Hypothalamus (tissue), 51 donors: ENCODE measurements at regions not wholly inside any gene's neighbourhood (a gene's known extent, or its start where the extent isn't known, plus 50 kb on each side); places are given as distances from the start of the nearest gene placed in this dataset.

ENCODE experiments used
- DNase-seq, 51 donors: peaks; one replicate each; lab custom pipeline; 2025; lab: John Stamatoyannopoulos, UW

DNA sequence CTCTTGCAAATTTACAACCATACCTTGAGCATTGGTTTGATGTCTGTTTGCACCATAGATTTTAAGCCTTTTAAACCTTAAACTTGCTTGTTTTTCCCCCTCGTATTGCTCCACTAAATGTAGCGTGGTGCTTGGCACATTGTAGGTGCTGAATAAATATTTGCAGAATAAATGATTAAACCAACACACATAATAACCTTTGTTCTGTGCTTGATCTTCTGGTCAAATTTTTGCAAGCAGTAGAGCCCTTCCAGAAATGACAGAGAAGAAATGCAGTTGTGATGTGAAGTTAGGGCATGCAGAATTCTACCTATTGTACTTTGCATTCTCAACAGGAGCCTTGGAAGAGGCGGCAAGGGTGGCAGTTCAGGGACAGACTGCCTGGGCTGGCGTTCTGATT lies 394.4 kb upstream of the TBX3 start:
- no peak for DNase-seq

DNA sequence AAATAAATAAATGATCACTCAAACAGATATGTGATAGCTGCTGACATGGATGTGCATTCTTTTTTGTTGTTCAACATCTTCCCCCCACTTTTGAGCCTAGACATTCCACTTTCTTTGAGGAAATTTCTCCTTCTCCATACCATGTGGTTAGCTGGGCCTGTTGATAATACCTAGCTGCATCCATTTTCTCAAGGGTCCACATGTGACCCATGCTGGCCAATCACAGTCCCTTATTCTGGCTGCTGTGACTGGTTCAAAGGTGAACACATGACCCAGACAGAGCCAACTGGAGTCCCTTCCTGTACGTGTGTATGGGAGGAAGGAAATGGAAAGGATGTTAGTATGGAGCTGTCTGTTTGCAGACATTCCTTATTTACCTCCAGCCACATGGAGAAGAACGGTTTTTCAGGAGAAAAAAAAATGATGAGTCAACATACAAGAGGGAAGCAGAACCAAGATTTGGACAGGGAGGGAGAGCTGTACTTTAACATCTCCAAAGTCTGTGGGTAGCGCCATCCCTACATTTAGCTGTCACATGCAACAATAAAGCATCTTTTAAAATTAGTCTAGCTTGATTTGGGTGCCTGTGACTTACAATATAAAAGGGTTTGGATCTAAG lies 391.7 kb upstream of the TBX3 start:
- DNase-seq, result no peak

DNA sequence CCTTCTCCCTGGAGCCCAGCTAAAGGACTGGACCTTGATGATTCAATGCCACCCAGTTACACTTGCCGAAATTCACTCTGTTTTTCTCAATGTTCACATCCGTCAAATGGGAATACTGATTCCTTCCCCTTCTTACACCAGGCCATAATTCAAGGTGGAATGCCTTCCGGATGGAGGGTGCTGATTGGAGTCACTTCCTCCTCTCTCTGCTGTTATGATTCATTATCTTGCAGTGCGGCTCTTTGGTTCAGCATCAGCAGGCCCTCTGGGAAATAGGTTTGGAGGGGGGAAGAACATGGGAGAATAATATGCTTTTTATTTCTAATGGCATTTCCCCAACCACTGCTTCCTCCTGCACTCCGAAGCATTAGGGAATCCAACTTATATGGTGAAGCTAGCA lies 390.6 kb upstream of the TBX3 start:
- DNase-seq, result no peak

DNA sequence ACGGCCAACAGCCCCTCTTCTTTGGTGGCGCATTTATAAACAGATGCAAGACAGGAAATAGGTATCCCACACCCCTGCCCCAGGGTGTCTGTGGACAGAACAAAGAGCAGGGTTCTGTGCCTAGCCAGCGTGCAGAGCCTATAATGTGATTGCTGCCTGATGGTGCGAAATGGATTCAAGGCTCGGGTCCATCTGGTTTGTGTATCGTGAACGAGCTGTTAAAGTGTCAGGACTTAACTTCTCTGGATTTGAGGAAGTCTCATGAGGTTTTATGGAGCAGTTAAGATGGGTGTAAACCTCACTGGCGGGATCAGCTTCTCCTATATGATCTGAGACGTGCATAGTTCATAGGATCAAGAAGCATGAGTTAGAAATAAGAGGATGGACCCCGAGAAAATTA lies 388.7 kb upstream of the TBX3 start:
- DNase-seq, result no peak

DNA sequence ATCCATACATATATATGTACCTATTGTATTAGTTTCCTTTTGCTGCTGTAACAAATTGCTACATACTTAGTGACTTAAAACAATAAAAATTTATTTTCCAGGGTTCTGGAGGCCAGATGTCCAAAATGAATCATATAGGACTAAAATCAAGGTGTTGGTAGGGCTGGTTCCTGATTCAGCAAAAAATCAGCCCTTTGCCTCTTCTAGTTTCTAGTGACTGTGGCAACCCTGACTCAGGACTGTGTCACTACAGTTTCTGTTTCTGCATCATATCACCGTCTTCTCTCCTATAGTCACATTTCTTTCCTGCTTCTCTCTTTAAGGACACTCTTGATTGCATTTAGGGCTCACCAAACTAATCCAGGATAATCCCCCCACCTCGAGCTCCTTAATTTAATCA lies 386.3 kb upstream of the TBX3 start:
- DNase-seq, result no peak

DNA sequence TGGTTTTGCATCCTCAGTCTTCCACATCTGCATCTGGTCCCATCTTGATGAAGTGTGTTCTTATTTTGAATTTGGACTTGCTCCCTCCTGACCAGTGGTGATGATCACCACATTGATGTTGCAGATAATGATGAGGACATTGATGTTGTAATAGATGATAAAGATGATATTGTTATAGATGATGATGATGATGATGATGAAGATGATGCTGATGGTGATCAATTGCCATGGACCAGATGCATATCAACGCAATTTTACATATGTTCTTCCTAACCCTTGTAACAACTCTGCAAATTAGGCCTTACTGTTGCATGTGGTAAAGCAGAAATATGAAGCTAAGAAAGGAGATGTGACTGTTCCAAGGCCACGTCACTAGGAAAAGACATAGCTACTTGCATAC lies 380.3 kb upstream of the TBX3 start:
- no peak for DNase-seq

DNA sequence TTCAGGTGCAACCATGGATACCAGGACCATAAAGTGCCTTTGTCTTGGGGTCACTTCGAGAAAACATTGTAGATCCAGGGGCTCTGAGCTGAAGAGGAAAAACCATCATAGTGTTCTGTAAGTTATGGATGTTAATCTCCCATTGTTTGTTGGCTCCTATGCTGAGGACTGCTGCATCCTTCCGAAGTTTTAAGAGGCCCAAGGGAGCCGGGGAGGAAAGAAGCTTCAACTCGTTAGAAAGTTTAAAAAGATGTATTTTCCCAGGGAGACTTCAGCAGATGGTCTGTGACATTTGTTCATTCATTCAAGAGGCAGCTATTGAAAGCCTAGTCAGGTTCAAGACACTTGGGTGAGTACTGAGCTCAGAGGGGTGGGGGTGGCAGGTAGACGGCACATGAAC lies 378.8 kb upstream of the TBX3 start:
- DNase-seq, result no peak

DNA sequence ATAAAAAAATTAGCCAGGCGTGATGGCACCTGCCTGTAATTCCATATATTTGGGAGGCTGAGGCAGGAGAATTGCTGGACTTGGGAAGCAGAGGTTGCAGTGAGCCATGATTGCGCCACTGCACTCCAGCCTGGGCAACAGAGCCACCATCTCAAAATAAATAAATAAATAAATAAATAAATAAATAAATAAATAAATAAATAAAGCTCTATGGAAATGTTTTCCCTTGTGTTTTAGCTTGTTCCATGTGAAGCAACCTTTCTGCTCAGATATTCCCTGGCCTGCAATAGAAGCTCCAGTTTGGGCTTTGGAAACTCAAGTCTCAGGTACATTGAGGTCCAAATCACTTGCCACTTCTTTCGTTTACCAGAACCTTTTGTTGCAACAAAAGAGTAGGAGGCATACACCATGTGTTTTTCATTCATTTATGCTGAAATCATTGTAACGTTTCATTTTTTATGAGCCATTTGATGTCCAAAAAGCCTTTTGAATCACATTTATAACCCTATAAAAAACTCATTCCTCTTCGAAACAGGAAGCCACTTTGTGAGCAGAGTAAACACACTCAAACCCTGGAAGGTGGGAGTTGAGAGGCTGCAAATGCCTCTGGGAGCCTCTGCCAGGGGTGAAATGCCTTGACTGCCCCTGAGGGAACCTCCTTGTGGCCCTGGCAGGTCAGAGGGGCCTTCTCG lies 376.6 kb upstream of the TBX3 start:
- no peak for DNase-seq

DNA sequence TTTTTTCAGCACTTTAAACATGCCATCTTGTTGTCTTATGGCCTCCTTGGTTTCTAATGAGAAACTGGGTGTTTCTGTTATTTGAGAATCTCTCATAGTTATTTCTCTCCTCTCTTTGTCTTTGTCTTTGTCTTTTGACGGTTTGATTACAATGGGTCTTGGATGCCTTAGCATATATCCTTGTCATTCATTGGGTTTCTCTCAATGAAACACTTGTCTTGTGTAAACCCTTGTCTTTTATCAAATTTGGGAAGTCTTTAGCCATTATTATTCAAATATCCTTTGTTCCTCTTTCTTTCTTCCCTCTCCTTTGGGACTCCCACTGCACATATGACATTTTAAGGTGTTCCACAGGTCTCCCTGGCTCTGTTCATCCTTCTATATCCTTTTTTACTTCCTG lies 373.5 kb upstream of the TBX3 start:
- DNase-seq, result no peak

DNA sequence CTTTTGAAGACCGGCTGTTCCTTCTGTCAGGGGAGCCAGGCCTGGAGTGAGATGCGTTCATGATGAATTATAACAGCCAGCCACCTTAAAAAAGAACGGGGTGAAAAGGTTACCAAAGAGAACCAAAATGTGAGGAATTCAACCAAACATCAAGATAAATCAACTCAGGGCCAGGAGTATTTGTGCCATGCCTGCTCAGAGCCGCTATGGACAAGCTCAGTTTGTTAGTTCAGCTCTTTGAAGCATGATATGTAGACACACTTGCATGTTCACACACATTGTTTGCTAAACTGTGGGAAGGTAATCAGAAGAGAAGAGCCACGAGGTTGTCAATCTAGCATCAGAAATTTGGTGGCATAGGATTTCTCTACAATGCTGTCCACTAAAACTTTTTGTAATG lies 367.4 kb upstream of the TBX3 start:
- no peak for DNase-seq

DNA sequence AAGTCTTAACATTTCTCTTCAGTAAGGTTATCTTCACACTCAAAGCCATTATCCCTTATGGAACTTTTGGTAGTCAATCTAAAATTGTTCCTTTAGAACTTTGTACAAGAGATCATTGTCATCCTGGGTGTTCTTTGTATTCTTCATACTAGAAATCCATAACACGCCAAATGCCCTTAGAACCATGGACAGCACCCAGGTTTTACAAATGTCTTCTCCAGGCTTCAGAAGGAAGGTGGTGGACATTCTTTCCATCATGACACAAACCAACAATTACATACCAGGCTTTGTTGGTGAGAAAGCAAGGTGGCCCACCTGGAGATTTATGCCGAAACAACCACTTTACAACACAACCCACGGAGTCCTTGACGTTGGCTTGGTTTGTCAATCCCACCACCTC lies 365.6 kb upstream of the TBX3 start:
- no peak for DNase-seq

DNA sequence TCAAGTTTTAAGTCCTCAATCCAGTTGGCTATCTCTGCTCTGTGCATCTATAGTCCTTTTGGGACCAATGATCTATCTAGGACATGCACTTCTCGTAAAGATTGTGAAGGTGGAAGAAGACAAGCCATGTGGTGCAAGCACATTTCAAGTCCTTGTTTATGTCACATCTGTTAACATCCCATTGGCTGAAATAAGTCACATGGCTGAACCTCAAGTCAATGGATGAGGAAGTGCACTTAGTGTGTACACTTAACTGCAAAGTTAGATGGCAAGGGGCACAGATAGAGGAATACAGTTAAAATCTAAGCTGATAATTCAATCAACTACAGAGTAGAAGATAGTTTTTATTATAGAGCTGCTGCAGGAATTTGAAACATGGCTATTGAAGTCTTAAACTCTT lies 362.8 kb upstream of the TBX3 start:
- no peak for DNase-seq

DNA sequence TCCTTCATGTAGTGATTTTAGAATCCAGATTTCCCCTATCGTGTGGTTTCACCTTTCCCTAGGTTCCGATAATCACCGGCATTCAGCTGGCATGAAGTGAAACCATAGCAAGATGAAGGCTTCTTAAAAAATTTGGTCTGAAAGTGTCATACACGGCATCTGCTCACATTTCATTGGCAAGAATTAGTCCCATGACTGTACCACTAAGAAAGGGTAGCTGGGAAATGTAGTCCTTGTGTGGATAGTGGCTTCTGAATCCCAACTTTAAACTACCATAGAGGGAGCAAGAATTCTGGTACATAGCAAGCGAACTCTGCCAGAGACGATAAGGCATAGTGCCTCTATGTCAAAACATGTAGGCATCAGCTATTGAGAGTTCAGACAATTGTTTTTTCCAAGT lies 360.1 kb upstream of the TBX3 start:
- no peak for DNase-seq

DNA sequence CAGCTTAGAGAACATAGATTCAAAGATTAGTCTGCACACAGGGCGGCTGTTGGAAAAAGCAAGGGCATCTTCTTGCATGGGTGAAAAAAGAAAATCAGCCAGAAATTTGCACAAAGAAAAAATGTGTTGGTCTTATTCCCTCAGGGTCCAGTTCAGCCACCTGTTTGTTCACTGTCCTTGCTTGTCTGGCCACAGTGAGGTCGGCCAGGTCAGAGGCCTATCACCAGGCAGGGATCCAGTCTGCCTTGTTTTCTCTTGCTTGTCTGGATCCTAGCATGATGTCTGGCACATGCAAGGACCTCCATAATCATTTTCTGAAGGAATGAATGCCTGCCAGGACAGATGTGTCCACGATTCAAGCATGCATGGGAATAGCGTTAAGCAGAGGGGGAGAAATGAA lies 359.1 kb upstream of the TBX3 start:
- DNase-seq, result no peak

DNA sequence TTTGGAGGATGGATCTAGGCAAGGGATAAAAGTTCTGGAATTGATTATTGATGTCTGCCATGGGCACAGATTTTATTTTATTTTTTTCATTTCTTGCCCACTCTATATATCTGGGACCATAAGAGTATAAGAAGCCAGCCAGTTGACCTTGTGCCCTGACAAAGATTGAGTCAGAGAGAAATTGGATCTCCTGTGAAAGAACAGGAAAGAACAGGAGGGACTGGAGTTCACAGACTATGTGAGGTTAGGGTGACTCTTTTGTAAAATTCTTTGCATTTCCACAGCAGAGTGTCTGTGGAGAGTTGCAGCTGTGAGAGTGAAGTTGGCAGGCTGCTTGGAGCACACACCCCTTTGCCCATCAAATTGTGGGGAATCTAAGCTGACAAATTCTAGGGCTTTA lies 358.4 kb upstream of the TBX3 start:
- no peak for DNase-seq

DNA sequence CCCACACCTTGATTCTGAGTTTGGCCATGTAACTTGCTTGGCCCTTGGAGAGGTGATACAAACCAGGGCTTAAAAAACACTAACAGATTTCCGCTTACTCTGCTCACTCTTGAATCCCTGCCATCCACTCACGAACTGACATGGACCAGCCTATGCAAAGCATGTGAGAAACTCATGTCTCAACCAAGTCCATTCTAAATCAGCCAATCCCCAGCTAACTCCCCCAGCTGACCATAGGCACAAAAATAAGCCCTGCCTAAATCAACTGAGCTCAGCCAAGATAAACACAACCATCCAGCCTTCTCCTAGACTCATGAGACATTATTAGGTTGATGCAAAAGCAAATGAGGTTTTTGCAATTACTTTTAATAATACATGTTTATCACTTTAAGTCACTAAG lies 353.9 kb upstream of the TBX3 start:
- no peak for DNase-seq

DNA sequence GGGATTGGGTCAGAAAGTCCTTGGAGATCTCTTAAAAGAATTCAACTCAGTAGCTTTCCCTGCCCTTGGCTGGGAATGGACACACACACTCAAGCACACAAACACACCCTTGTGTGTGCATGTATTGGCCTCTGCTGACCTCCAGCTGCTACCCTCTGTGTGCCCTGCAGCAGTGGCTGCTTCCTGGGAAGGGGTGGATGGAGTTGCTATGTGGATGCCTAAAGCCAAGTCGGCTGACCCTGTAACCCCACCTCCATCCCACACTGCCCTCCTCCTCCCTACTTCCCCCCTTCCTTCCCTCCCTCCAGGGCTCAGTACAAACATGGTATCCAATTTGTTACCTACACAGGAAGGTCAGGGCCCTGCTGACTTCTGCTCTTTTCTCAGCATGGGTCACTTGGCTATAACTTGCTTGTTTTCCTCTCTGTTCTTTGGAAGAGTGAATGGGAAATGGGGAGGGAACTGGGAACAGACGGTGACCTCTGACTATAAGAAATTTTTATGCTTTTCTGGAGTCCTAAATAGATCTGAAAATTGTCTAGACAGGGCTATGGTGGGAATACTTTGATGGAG lies 351.6 kb upstream of the TBX3 start:
- peak in 1 of 51 donors; percentile 1 for DNase-seq

DNA sequence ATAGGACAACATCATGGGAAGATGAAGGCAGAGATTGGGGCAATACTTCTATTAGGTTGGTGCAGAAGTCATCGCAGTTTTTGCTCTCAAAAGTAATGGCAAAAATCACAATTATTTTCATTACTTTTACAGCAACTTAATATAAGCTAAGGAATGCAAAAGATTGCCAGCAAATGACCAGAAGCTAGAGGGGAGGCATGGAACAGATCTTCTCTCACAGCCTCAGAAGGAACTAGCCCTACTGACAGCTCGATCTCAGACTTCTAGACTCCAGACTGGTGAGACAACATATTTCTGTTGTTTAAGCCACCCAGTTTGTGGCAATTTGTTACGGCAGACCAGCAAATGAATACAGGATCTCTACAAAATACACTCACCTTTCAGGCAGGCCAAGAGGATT lies 348.5 kb upstream of the TBX3 start:
- DNase-seq, result no peak

DNA sequence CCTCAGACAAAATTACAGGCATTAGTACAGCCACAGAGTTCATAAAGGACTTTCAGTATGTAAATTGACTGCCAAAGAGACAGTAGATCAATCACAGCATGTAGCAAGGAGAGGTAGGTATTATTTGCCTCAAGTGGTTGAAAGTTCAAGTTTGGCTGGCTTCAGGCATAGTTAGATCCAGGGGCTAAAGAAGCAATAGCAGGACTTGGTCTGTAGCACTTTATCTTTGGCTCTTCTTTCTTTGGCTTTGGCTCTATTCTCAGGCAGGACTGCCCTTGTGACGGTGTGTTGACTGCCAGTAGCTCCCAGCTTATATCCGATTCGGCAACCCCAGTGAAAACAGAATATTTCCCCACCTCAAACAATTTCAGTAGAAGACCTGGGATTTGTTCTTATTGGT lies 346.0 kb upstream of the TBX3 start:
- no peak for DNase-seq

DNA sequence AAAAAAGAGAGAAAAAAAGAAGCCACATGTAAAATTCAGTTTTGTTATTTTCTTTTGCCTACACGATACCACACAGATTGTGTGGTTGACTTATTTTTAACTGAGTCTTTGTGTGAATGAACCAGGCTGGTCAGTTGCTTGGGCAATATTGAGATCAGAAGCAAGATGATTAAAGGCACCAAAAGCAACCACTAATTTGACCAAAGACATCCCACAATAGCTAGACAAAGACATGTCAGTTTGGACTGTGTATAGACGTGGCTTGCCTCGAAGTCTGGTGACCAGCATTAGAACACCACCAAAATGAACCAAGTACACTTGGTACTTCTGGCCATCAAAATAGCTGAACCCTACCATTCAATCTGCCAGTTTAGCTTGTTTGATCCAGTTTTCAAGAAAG lies 340.6 kb upstream of the TBX3 start:
- DNase-seq, result no peak

DNA sequence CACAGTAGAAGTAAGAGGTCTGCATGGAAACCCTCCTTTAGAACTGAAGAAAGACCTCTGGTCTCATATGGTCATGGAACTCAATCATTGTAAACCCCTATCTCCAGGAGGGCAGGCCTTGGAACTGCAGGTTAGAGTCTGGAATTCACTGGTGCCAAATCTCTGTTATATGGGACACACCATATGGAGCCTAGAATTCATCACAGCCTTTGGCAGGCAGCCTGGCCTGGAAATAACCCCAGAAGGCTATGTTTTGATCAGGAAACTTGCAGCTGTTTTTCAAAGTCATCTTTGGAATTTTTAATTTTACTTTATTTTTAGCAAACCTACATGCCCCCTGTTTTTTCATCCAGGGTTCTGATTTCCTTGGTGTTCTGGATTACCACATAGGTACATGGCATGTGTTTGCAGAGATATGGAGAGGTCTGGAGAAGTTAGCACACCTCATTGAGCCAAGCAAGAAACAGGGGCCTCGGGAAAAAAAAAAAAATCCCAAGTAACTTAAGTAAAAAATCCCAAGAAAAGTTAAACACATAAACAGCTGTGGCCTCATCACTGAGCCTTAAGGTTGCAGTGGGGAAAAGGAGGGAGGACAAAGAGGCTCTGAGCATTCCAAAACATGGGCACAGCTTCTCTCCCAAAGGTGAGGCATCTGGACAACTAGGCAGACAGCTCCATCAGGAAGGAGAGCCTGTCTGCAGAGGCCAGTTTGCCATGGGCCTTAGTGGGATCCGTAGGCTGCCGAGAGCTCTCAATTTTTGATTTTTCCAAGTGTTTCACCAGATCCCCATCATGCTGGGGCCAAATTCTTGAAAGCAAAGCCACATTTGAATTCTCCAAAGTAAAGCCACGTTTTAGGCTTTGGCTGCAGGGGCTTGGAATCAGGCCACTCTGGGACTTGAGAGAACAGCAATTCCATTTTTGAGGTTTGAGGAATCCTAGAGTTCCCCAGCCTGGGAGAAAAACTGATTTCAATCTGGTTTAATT lies 339.6 kb upstream of the TBX3 start:
- DNase-seq, result no peak
